SH-SY5Y (cell line): ENCODE measurements at regions not wholly inside any gene's neighbourhood (a gene's known extent, or its start where the extent isn't known, plus 50 kb on each side); places are given as distances from the start of the nearest gene placed in this dataset.

Experiments used
- GATA2 ChIP-seq: IDR thresholded peaks from 2 replicates; pipeline ENCODE4 v1.6.1; 2011; ENCODE audit warnings: mild to moderate bottlenecking, low read depth, low read length
- GATA3 ChIP-seq: IDR thresholded peaks from 2 replicates; pipeline ENCODE4 v1.6.1; 2011; ENCODE audit warnings: low read depth, mild to moderate bottlenecking, low read length, moderate library complexity

DNA sequence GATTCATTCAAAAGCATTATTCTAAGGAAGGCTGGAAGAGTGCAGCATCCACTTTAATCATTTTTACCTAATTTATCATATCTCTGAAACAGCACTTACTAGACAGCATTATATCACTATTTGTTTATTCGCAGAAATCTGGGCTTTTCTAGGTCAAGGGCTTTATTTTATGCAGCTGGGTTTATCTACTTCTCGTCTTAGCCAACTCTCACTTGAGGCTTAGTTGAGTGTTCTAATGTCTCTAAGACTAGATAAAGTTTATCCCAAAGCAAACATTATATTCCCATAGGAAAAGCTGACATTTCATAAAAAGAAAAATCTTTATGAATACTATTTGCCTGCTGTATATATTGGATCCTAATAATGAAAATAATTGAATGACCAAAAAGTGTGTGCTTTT is 720.8 kb upstream of the FLRT2 start:
- no peak for TF ChIP-seq GATA2
- no peak for TF ChIP-seq GATA3
